ENCODE measurements at regions not wholly inside any gene's neighbourhood (a gene's known extent, or its start where the extent isn't known, plus 50 kb on each side); places are given as distances from the start of the nearest gene placed in this dataset.
"Not testable (repeated sequence)": the region's sequence is repeated elsewhere in the genome, so short reads cannot be mapped to it uniquely, and the experiment has no call there.

- DNase-seq (ENCODE audit: low read depth, low spot score) = no peak
Measured at GRCh38 chr2:3115301-3116042, 262.1 kb downstream of the EIPR1 start.

GRCh38 chr2:3114406-3115185 is 263.0 kb downstream of the EIPR1 start:
- no peak for DNase-seq (ENCODE audit: low read depth, low spot score)

GRCh38 chr2:3113769-3114168 is 263.8 kb downstream of the EIPR1 start:
- no peak for DNase-seq (ENCODE audit: low read depth, low spot score)

DNA sequence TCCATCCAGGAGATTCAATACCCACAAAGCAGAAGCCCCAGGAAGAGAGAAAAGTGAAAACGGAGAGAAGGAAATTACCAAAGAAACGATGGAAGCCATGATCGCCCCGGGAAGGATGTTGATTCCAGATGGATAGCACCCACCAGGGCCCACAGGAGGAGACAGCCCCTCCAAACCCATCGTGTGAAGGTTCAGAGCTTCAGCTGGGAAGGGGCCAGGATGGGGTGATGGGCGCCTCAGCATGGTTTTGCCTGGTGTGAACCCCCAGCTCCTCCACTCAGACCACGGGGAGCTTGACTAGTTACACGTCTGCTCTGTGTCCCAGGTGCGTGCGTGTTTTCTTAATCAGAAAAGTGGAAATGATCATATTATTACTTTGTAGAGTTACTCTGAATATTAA is 264.5 kb downstream of the EIPR1 start:
- no peak for DNase-seq (ENCODE audit: low read depth, low spot score)

- no peak for DNase-seq (ENCODE audit: low read depth, low spot score)
Measured at GRCh38 chr2:3112553-3112952, 265.1 kb downstream of the EIPR1 start.

DNA sequence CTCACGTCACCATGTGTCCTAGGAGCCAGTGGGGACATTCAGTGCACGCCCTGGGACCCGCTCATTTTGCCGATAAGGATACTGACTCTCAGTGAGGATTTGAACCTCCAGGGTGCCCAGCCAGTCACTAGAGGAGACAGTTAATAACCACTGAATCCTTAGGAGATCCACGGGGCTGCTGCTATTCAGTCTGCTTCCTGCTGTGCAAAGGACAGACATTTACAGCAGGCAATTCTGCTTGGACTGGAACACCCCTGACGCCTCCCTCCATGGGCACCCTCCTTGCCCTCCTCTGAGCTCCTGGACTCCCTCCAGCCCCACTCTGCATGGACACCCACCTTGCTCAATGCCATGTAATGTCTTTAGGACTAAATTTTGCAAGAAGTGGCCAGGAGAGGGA is 265.5 kb downstream of the EIPR1 start:
- no peak for DNase-seq (ENCODE audit: low read depth, low spot score)

DNA sequence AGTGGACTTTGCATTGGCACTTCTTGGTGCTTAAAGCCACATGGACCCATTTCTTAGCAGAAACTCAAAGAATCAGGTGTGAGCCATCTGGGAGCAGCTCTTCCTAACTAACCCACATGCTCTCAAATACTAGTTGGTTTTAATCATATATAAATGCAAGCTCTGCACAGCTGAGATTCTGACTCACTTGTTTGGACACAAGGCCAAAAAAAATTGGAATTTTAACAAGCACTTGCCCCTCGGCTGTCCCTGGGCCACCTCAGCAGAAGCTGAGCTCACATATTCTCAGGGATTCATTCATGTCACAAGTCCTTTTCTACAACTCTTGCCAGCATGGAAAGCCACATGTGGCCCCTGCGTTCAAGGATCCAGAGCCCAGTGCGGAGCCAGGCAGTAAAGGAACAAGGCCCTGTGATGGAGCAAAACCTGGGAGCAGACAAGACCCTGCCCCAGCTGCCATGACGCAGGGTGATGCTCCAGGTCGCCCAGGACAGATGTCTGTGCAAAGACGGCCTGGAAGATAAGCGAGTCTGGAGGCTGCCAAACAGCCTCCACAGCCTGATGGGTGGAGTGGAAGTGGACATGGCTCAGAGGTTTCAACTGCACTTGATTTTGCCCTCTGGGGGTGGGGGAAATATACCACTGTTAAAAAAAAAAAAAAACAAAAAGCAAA is 266.5 kb downstream of the EIPR1 start:
- no peak for DNase-seq (ENCODE audit: low read depth, low spot score)

- DNase-seq (ENCODE audit: low read depth, low spot score) = no peak
Measured at GRCh38 chr2:3110555-3110954, 267.1 kb downstream of the EIPR1 start.

- no peak for DNase-seq (ENCODE audit: low read depth, low spot score)
Measured at GRCh38 chr2:3108710-3109702, 268.6 kb downstream of the EIPR1 start.

DNA sequence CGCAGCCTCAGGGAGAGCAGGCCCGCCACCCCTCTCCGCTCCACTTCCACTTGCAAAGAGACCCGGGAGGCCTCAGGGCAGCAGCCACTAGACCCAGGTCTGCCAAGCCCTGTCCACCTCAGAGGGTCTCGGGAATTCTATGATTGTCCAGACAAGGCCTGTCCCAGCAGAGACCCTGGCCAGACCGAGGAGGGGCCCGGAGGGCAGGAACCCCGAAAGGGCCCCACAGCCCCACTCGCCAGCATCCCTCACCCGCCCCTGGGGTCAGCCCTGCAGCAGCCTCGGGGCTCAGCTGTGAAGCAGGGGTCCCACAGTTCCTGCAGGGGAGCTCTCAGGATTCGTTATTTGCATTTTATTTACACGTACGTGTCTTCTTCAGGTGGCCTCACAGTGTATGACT is 269.5 kb downstream of the EIPR1 start:
- DNase-seq (ENCODE audit: low read depth, low spot score) = no peak

GRCh38 chr2:3107567-3107966 is 270.1 kb downstream of the EIPR1 start:
- no peak for DNase-seq (ENCODE audit: low read depth, low spot score)

DNA sequence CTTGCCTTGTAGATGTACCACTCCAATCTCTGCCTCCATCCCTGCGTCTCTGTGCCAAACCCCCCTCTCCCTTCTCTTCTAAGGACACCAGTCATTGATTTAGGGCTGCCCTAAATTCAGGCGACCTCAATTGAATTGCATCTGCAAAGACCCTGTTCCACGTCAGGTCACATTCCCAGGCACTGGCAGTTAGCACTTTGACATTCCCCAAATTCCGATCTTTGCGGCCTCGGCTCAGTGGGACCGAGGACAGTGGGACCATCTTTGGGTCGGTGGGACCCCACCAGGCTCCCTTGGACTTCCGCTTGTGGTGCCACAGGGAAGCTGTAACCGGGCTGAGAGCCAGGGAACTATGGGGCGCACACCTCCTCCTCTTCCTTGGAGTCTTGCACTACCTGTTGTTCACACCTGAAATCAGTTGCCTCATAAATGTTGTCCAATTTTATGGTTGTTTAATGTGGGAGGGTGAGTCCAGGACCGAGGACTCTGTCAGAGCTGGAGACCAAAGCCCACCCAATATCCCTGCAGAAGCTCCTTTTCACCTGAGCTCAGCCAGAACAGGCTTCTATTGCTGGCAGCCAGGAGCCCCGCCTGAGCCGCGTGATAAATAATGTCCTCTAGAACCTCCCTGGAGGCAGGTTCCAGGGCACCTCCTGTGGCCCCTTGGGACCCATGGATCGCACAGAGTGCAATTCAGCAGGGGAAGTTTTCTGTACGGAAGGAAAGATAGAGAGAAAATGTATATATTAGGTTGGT is 271.6 kb downstream of the EIPR1 start:
- DNase-seq (ENCODE audit: low read depth, low spot score) = no peak

- DNase-seq (ENCODE audit: low read depth, low spot score) = not testable (repeated sequence)
Measured at GRCh38 chr2:3104958-3105813, 272.4 kb downstream of the EIPR1 start.

DNA sequence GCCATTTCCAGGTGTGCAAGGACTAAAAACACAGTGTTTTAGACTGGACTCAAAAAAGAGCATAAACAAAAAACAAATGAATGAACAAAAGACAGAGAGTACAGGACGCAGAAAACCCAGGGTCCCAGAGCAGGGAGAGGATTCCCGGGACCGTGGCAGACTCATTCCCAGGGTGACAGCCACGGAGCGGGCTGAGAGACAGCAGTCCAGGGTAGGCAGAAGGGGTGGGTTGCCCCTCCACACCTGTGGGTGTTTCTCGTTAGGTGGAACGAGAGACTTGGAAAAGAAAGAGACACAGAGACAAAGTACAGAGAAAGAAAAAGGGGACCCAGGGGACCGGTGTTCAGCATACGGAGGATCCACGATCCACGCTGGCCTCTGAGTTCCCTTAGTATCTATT is 273.4 kb downstream of the EIPR1 start:
- no peak for DNase-seq (ENCODE audit: low read depth, low spot score)

DNA sequence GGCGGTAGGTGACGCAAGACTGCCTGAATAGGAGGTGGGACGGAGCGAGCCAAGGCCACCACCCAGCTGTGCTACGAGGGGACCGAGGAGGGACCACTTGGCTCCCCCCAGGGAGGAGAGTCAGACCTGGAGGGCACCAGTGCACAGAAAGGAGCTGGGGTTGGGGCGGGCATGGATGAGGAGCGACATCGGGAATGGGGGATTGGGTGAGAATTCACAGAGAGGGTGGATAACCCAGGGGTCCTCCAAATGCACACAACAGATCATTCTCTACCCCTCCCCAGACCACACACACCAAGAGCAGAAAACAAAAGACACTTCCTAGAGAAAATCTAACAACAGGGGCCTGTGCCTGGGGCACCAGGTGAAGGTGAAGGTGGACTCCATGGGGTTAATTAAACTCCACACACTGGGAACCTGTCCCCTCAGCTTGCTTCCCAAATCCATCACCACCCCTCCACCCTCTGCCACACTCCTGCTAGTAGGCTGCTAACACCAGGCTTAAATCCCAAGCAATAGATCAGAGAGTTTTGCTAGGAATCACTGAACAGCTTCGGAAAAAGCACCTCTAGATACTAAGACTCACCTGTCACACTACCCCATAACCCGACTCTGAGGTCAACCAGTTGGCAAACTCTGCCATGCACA is 274.6 kb downstream of the EIPR1 start:
- no peak for DNase-seq (ENCODE audit: low read depth, low spot score)

GRCh38 chr2:3102081-3102921 is 275.3 kb downstream of the EIPR1 start:
- DNase-seq (ENCODE audit: low read depth, low spot score) = no peak

- no peak for DNase-seq (ENCODE audit: low read depth, low spot score)
Measured at GRCh38 chr2:3101016-3101942, 276.3 kb downstream of the EIPR1 start.

Measured in activated naive CD8-positive, alpha-beta T cell treated with anti-CD3 and anti-CD28 coated beads, Interleukin-2, amount 50 U/mL, for 16 hours (primary cell).